Esophagus squamous epithelium (tissue), 4 donors: ENCODE measurements at regions not wholly inside any gene's neighbourhood (a gene's known extent, or its start where the extent isn't known, plus 50 kb on each side); places are given as distances from the start of the nearest gene placed in this dataset.

Experiments used
- CTCF ChIP-seq, 6 experiments: fragments of 450-650 bp in 4 of 6; fragments of 200-600 bp in 2 of 6; sonication (generic) in 2 of 6; IDR thresholded peaks; one replicate each; pipeline ENCODE4 v1.5.1; 2016 to 2019; ENCODE audit warnings: antibody characterized with exemption in 6 of 6, mild to moderate bottlenecking in 4 of 6, moderate library complexity in 4 of 6
- POLR2A ChIP-seq, 4 donors: fragments of 450-650 bp; IDR thresholded peaks; one replicate each; pipeline ENCODE4 v1.6.1; 2017; ENCODE audit warnings: antibody characterized with exemption in 4 of 4, mild to moderate bottlenecking in 4 of 4, moderate library complexity in 3 of 4

- TF ChIP-seq CTCF (IDR thresholded peaks at IDR 0.05) = no peak
- no peak for TF ChIP-seq POLR2A (IDR thresholded peaks at IDR 0.05)
These were observed 130.0 kb upstream of the NR3C1 start for GRCh38 chr5:143533475-143533874.
